DMS153 treated with DMSO at 0.1 percent for 48 hours (cell line): ENCODE measurements at regions not wholly inside any gene's neighbourhood (a gene's known extent, or its start where the extent isn't known, plus 50 kb on each side); places are given as distances from the start of the nearest gene placed in this dataset.
"Not testable (repeated sequence)": the region's sequence is repeated elsewhere in the genome, so short reads cannot be mapped to it uniquely, and the experiment has no call there.

Experiments
- DNase-seq: peaks from one replicate; lab custom pipeline; 2025; ENCODE audit not compliant: unreplicated experiment; lab: John Stamatoyannopoulos, UW

- DNase-seq, result not testable (repeated sequence)
Measured at GRCh38 chr4:4031446-4032135, 195.1 kb downstream of the OTOP1 start.

GRCh38 chr4:4032364-4032763 is 194.4 kb downstream of the OTOP1 start:
- DNase-seq, result not testable (repeated sequence)

DNA sequence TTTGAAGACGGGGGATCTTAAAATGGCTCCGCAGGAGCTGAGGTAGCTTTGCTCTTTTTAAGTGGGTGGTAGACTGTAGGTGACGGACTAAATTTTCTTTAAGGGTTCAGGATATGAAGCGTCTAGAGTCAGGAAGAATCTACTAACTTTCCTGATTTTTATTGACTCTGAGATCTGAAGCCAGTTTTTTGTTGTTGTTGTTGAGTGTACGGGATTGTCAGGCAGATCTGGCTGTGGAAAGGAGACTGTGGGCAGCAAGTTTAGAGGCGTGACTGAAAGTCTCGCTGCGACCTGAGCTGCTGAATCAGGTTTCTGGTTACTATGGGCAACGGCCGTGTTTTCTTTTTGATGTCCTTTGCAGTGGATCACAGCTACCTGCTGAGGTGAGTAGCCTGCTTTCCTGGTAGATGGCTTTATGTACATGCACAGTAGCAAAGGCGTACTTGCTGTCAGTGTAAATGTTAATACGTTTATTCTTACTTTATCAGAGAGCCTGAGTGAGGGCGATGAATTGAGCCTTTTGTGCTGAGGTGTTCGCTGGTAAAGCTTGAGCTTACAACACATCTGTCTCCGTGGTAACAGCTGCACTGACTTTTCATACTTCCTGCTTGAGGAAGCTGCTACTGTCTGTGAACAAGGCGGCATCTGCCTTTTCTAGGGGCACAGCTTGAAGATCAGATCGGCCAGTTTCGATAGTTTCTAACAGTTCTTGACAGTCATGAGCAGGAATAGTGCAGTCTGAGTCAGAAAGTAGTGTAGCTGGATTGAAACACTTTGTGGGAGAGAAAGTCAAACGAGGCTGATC is 193.7 kb downstream of the OTOP1 start:
- not testable (repeated sequence) for DNase-seq

GRCh38 chr4:4037399-4038138 is 189.2 kb downstream of the OTOP1 start:
- not testable (repeated sequence) for DNase-seq

DNA sequence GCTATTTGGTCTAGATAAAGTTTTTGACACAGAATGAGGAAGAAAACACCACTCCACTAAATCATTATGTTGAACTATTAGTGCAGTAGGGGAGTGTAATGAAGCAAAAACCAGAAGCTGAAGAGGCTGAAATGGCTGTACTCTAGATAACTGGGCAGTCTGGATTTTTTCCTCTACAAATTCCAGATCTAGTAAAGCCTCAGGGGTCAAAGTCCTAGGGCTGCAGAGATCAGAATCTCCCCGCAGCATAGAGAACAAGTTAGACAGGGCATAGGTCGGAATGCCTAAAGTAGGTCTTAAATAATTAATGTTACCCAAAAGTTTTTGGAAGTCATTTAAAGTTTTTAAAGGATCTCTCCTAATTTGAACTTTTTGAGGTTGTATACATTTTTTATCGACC is 180.9 kb downstream of the OTOP1 start:
- not testable (repeated sequence) for DNase-seq

- DNase-seq, result not testable (repeated sequence)
Measured at GRCh38 chr4:4046686-4047085, 180.0 kb downstream of the OTOP1 start.

- not testable (repeated sequence) for DNase-seq
Measured at GRCh38 chr4:4047202-4047601, 179.5 kb downstream of the OTOP1 start.

DNA sequence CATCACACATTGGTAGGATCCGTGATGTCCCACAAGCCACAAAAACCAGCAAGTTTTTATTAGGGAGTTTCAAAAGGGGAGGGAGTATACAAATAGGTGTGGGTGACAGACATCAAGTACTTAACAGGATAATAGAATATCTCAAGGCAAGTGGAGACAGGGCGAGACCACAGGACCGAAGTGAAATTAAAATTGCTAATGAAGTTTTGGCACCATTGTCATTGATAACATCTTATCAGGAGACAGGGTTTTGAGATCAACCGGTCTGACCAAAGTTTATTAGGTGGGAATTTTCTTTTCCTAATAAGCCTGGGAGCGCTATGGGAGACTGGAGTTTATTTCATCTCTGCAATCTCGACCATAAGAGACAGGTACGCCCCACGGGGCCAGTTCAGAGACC is 178.5 kb downstream of the OTOP1 start:
- DNase-seq, result not testable (repeated sequence)

GRCh38 chr4:4050781-4051180 is 175.9 kb downstream of the OTOP1 start:
- DNase-seq, result not testable (repeated sequence)

DNA sequence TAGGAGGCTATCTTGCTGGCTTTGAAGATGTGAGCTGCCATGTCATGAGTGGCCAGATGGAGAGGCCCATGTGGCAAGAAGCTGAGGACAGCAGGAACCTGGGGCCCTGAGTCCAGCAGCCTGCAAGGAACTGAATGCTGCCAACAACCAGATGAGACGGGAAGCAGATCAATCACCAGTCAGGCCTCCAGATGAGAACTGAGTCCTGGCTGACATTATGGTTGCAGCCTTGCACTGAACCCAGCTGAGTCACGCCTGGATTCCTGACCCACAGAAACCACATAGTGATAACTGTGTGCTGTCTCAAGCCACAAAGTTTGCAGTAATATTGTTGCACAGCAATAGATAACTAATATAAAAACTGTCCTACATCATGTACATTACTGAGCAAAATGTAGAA is 173.8 kb downstream of the OTOP1 start:
- not testable (repeated sequence) for DNase-seq

DNA sequence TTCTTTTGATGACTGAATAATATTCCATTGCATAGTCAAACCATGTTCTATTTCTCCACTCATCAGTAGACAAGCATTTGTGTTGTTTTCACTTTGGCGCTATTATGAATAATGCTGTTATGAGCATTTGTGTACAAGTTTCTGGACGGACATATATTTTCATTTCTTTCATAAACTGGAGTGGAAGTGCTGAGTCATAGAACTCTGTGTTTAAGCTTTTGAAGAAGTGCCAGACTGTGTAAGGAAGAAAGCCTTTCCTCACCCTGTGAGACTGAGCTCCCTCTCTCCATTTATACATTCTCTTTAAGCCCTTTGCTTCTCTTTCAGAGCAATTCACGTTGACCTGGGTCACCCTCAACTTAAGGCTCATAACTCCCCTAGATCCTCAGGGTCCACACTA is 169.5 kb downstream of the OTOP1 start:
- DNase-seq, result not testable (repeated sequence)

- DNase-seq, result not testable (repeated sequence)
Measured at GRCh38 chr4:4084171-4084570, 142.6 kb downstream of the OTOP1 start.

DNA sequence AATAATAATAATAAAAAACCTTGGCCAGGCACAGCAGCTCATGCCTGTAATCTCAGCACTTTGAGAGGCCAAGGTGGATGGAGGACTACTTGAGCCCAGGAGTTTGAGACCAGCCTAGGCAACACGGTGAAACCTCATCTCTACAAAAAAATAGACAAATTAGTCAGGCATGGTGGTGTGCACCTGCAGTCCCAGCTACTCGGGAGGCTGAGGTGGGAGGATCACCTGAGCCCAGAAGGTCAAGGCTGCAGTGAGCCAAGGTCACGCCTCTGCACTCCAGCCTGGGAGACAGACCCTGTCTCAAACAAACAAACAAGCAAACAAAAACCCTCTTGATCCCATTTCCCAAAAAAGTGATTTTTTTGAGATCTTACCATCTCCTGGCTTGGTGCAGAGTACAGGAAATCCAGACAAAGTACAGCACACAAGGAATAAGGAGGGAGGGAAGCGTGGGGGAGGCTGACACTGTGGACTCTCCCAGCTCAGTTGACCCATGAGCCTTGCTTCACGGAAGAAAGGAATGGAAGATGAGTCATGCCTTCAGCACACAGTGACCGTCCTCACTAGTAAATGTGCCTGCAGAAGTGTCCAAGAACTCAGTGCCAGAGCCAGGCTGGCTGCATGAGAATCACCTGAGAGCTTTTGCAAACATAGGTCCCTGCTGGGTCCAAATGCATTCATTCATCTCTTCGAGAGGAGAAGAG is 136.9 kb downstream of the OTOP1 start:
- DNase-seq, result not testable (repeated sequence)

- not testable (repeated sequence) for DNase-seq
Measured at GRCh38 chr4:4090720-4091119, 136.0 kb downstream of the OTOP1 start.

- DNase-seq, result not testable (repeated sequence)
Measured at GRCh38 chr4:4092159-4092558, 134.6 kb downstream of the OTOP1 start.

DNA sequence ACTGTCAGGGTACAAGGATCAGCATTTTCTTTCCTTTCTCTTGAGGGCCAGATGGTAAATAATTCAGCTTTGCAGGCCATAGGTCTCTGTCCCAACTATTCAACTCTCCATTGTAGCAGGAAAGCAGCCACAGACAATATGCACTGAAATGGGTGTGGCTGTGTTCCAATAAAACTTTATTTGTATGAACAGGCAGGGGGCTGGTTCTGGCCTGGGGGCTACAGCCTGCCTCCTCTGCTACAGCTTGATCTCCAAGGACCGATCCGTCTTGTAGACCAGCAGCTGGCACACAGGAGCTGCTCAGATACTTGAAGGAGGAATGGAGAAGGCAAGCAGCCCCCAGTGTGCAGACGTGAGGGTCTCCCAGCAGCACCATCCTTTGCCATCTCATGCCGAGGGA is 127.1 kb downstream of the OTOP1 start:
- DNase-seq, result not testable (repeated sequence)

- DNase-seq, result not testable (repeated sequence)
Measured at GRCh38 chr4:4106923-4107322, 119.8 kb downstream of the OTOP1 start.

GRCh38 chr4:4107411-4108107 is 119.2 kb downstream of the OTOP1 start:
- DNase-seq, result peak; percentile 3

DNA sequence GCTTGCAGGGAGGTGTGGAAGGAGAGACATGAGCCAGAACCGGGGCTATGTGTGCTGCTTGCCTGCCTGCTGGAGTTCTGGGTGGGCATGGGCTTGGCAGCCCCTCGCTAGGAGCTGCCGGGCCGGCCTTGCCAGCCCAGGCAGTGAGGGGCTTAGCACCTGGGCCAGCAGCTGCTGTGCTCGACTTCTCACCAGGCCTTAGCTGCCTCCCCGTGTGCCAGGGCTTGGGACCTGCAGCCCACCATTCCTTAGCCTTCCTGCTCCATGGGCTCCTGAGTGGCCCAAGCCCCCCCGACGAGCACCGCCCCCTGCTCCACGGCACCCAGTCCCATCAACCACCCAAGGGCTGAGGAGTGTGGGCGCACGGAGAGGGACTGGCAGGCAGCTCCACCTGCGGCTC is 111.3 kb downstream of the OTOP1 start:
- not testable (repeated sequence) for DNase-seq

- not testable (repeated sequence) for DNase-seq
Measured at GRCh38 chr4:4116901-4117300, 109.8 kb downstream of the OTOP1 start.
